Stimulated activated naive CD4-positive, alpha-beta T cell (primary cell): ENCODE measurements at regions not wholly inside any gene's neighbourhood (a gene's known extent, or its start where the extent isn't known, plus 50 kb on each side); places are given as distances from the start of the nearest gene placed in this dataset.
"Not testable (repeated sequence)": the region's sequence is repeated elsewhere in the genome, so short reads cannot be mapped to it uniquely, and the experiment has no call there.

Experiments
- DNase-seq, 6 experiments: peaks; one replicate each; lab custom pipeline; 2025; lab: John Stamatoyannopoulos, UW

GRCh38 chr13:84749126-84749525 is 866.9 kb upstream of the SLITRK1 start:
- no peak for DNase-seq

GRCh38 chr13:84745051-84745551 is 862.8 kb upstream of the SLITRK1 start:
- no peak for DNase-seq

- no peak for DNase-seq
Observed at GRCh38 chr13:84744203-84744602, 861.9 kb upstream of the SLITRK1 start.

GRCh38 chr13:84741253-84741652 is 859.0 kb upstream of the SLITRK1 start:
- no peak for DNase-seq

GRCh38 chr13:84739021-84739420 is 856.7 kb upstream of the SLITRK1 start:
- no peak for DNase-seq

- DNase-seq: no peak
Observed at GRCh38 chr13:84737661-84738060, 855.4 kb upstream of the SLITRK1 start.

- no peak for DNase-seq
Observed at GRCh38 chr13:84730376-84730775, 848.1 kb upstream of the SLITRK1 start.

- DNase-seq: peak in 2 of 6 experiments; percentile 19 to 25
Observed at GRCh38 chr13:84705982-84706710, 823.9 kb upstream of the SLITRK1 start.

GRCh38 chr13:84702174-84702573 is 819.9 kb upstream of the SLITRK1 start:
- no peak for DNase-seq

- not testable (repeated sequence) for DNase-seq
Observed at GRCh38 chr13:84697591-84697990, 815.3 kb upstream of the SLITRK1 start.

- DNase-seq: no peak
Observed at GRCh38 chr13:84686973-84687372, 804.7 kb upstream of the SLITRK1 start.

GRCh38 chr13:84686458-84686857 is 804.2 kb upstream of the SLITRK1 start:
- DNase-seq: no peak

- DNase-seq: no peak
Observed at GRCh38 chr13:84684804-84685203, 802.5 kb upstream of the SLITRK1 start.

GRCh38 chr13:84684048-84684662 is 801.9 kb upstream of the SLITRK1 start:
- no peak for DNase-seq

- no peak for DNase-seq
Observed at GRCh38 chr13:84683448-84683847, 801.2 kb upstream of the SLITRK1 start.

GRCh38 chr13:84677836-84678235 is 795.6 kb upstream of the SLITRK1 start:
- no peak for DNase-seq

- no peak for DNase-seq
Observed at GRCh38 chr13:84672616-84673015, 790.3 kb upstream of the SLITRK1 start.

- DNase-seq: no peak
Observed at GRCh38 chr13:84670245-84670644, 788.0 kb upstream of the SLITRK1 start.

GRCh38 chr13:84668637-84669036 is 786.4 kb upstream of the SLITRK1 start:
- no peak for DNase-seq

GRCh38 chr13:84662491-84662890 is 780.2 kb upstream of the SLITRK1 start:
- no peak for DNase-seq

GRCh38 chr13:84661718-84662117 is 779.4 kb upstream of the SLITRK1 start:
- no peak for DNase-seq

GRCh38 chr13:84659359-84659661 is 777.0 kb upstream of the SLITRK1 start:
- DNase-seq: no peak

- no peak for DNase-seq
Observed at GRCh38 chr13:84658491-84659358, 776.5 kb upstream of the SLITRK1 start.
